ENCODE measurements at regions not wholly inside any gene's neighbourhood (a gene's known extent, or its start where the extent isn't known, plus 50 kb on each side); places are given as distances from the start of the nearest gene placed in this dataset.
"Not testable (repeated sequence)": the region's sequence is repeated elsewhere in the genome, so short reads cannot be mapped to it uniquely, and the experiment has no call there.

GRCh38 chr13:90835826-90836225 is 511.7 kb upstream of the MIR17HG start:
- no peaks in the 10 kb centered on the region for H3K9me3 Mint-ChIP-seq (ENCODE audit: unreplicated experiment)

GRCh38 chr13:90838317-90838960 is 509.0 kb upstream of the MIR17HG start:
- TF ChIP-seq CTCF (IDR thresholded peaks at IDR 0.05; ENCODE audit: unreplicated experiment): no peak
- Mint-ChIP-seq H3K27me3 (ENCODE audit: unreplicated experiment) (no peaks in the 10 kb centered on the region), H3K9me3 (ENCODE audit: unreplicated experiment) (no peaks in the 10 kb centered on the region), H3K4me1 (ENCODE audit: unreplicated experiment) (no peaks in the 10 kb centered on the region), H3K36me3 (ENCODE audit: low read depth, unreplicated experiment) (no peaks in the 10 kb centered on the region), H3K27ac (ENCODE audit: unreplicated experiment) (no peak overlapping the region), H3K4me3 (ENCODE audit: unreplicated experiment) (no peak overlapping the region)
- no peak for DNase-seq (ENCODE audit: low spot score)

More at GRCh38 chr13:90835826-90836225, 511.7 kb upstream of the MIR17HG start:
- no peaks in the 10 kb centered on the region for H3K27me3 Mint-ChIP-seq (ENCODE audit: unreplicated experiment)
- no peak overlapping the region for H3K4me3 Mint-ChIP-seq (ENCODE audit: unreplicated experiment)
- no peaks in the 10 kb centered on the region for H3K4me1 Mint-ChIP-seq (ENCODE audit: unreplicated experiment)
- DNase-seq (ENCODE audit: low spot score): no peak
- no peak for TF ChIP-seq CTCF (IDR thresholded peaks at IDR 0.05; ENCODE audit: unreplicated experiment)
- no peaks in the 10 kb centered on the region for H3K36me3 Mint-ChIP-seq (ENCODE audit: low read depth, unreplicated experiment)
- no peak overlapping the region for H3K27ac Mint-ChIP-seq (ENCODE audit: unreplicated experiment)

GRCh38 chr13:90839061-90839460 is 508.4 kb upstream of the MIR17HG start:
- Mint-ChIP-seq H3K27ac (ENCODE audit: unreplicated experiment) (no peak overlapping the region), H3K4me3 (ENCODE audit: unreplicated experiment) (no peak overlapping the region), H3K9me3 (ENCODE audit: unreplicated experiment) (no peaks in the 10 kb centered on the region), H3K27me3 (ENCODE audit: unreplicated experiment) (no peaks in the 10 kb centered on the region), H3K4me1 (ENCODE audit: unreplicated experiment) (no peaks in the 10 kb centered on the region), H3K36me3 (ENCODE audit: low read depth, unreplicated experiment) (no peaks in the 10 kb centered on the region)
- TF ChIP-seq CTCF (IDR thresholded peaks at IDR 0.05; ENCODE audit: unreplicated experiment): no peak
- DNase-seq (ENCODE audit: low spot score): no peak

GRCh38 chr13:90846936-90847335 is 500.6 kb upstream of the MIR17HG start:
- DNase-seq (ENCODE audit: low spot score): no peak
- no peak for TF ChIP-seq CTCF (IDR thresholded peaks at IDR 0.05; ENCODE audit: unreplicated experiment)
- H3K27me3 Mint-ChIP-seq (ENCODE audit: unreplicated experiment): no peaks in the 10 kb centered on the region
- no peaks in the 10 kb centered on the region for H3K4me1 Mint-ChIP-seq (ENCODE audit: unreplicated experiment)
- no peak overlapping the region for H3K27ac Mint-ChIP-seq (ENCODE audit: unreplicated experiment)
- H3K36me3 Mint-ChIP-seq (ENCODE audit: low read depth, unreplicated experiment): no peaks in the 10 kb centered on the region
- no peaks in the 10 kb centered on the region for H3K9me3 Mint-ChIP-seq (ENCODE audit: unreplicated experiment)
- H3K4me3 Mint-ChIP-seq (ENCODE audit: unreplicated experiment): no peak overlapping the region

- not testable (repeated sequence) for H3K27ac Mint-ChIP-seq (ENCODE audit: unreplicated experiment); DNase-seq (ENCODE audit: low spot score); H3K9me3 Mint-ChIP-seq (ENCODE audit: unreplicated experiment); H3K4me3 Mint-ChIP-seq (ENCODE audit: unreplicated experiment); H3K4me1 Mint-ChIP-seq (ENCODE audit: unreplicated experiment); H3K36me3 Mint-ChIP-seq (ENCODE audit: low read depth, unreplicated experiment); H3K27me3 Mint-ChIP-seq (ENCODE audit: unreplicated experiment)
These were observed 493.8 kb upstream of the MIR17HG start for GRCh38 chr13:90853666-90854065.
